Osteocyte (in vitro differentiated cells): ENCODE measurements at regions not wholly inside any gene's neighbourhood (a gene's known extent, or its start where the extent isn't known, plus 50 kb on each side); places are given as distances from the start of the nearest gene placed in this dataset.
"Not testable (repeated sequence)": the region's sequence is repeated elsewhere in the genome, so short reads cannot be mapped to it uniquely, and the experiment has no call there.

Source experiments
- DNase-seq: peaks from one replicate; pipeline ENCODE4 v3.0.0; 2021; ENCODE audit warnings: mixed read lengths; ENCODE audit not compliant: unreplicated experiment; ENCODE audit errors: extremely low spot score
- H3K27ac Mint-ChIP-seq: one replicate; pipeline ENCODE4 v1.8.0; 2021; ENCODE audit warnings: mild to moderate bottlenecking, mixed read lengths; ENCODE audit not compliant: unreplicated experiment
- H3K27me3 Mint-ChIP-seq: one replicate; pipeline ENCODE4 v1.8.0; 2021; ENCODE audit warnings: mixed read lengths; ENCODE audit not compliant: unreplicated experiment
- H3K36me3 Mint-ChIP-seq: one replicate; pipeline ENCODE4 v1.8.0; 2021; ENCODE audit warnings: mixed read lengths; ENCODE audit not compliant: unreplicated experiment
- H3K4me1 Mint-ChIP-seq: one replicate; pipeline ENCODE4 v1.8.0; 2021; ENCODE audit warnings: mixed read lengths; ENCODE audit not compliant: unreplicated experiment
- H3K4me3 Mint-ChIP-seq: one replicate; pipeline ENCODE4 v1.8.0; 2021; ENCODE audit warnings: mild to moderate bottlenecking, moderate library complexity, mixed read lengths; ENCODE audit not compliant: unreplicated experiment
- H3K9me3 Mint-ChIP-seq: one replicate; pipeline ENCODE4 v1.8.0; 2021; ENCODE audit warnings: mixed read lengths; ENCODE audit not compliant: unreplicated experiment
- CTCF ChIP-seq: fragments of 200-600 bp; sonication (generic); IDR thresholded peaks from 2 replicates; pipeline ENCODE4 v1.5.0; 2021; ENCODE audit warnings: antibody characterized with exemption, mild to moderate bottlenecking, moderate library complexity

- no peak for TF ChIP-seq CTCF
- Mint-ChIP-seq H3K27me3 (peaks cover 13% of the 10 kb centered on the region), H3K36me3 (no peaks in the 10 kb centered on the region), H3K9me3 (no peaks in the 10 kb centered on the region), H3K4me1 (no peaks in the 10 kb centered on the region), H3K27ac (no peak overlapping the region), H3K4me3 (no peak overlapping the region)
- DNase-seq: no peak
Measured at GRCh38 chr10:46216003-46216634, 70.7 kb upstream of the ANTXRL start.

GRCh38 chr10:46216836-46217751 lies 69.7 kb upstream of the ANTXRL start:
- Mint-ChIP-seq H3K27me3 (peaks cover 13% of the 10 kb centered on the region), H3K4me1 (no peaks in the 10 kb centered on the region), H3K36me3 (no peaks in the 10 kb centered on the region), H3K9me3 (no peaks in the 10 kb centered on the region), H3K4me3 (no peak overlapping the region), H3K27ac (no peak overlapping the region)
- no peak for DNase-seq
- no peak for TF ChIP-seq CTCF

GRCh38 chr10:46217752-46218453 lies 68.9 kb upstream of the ANTXRL start:
- no peak overlapping the region for H3K27ac Mint-ChIP-seq
- no peak for TF ChIP-seq CTCF
- no peak overlapping the region for H3K4me3 Mint-ChIP-seq
- peaks cover 13% of the 10 kb centered on the region for H3K27me3 Mint-ChIP-seq
- DNase-seq: no peak
- no peaks in the 10 kb centered on the region for H3K9me3 Mint-ChIP-seq
- no peaks in the 10 kb centered on the region for H3K36me3 Mint-ChIP-seq
- no peaks in the 10 kb centered on the region for H3K4me1 Mint-ChIP-seq

- DNase-seq: no peak
- peaks cover 13% of the 10 kb centered on the region for H3K27me3 Mint-ChIP-seq
- H3K27ac Mint-ChIP-seq: no peak overlapping the region
- no peaks in the 10 kb centered on the region for H3K4me1 Mint-ChIP-seq
- no peak for TF ChIP-seq CTCF
- no peaks in the 10 kb centered on the region for H3K36me3 Mint-ChIP-seq
- H3K9me3 Mint-ChIP-seq: no peaks in the 10 kb centered on the region
- no peak overlapping the region for H3K4me3 Mint-ChIP-seq
Measured at GRCh38 chr10:46218921-46219320, 67.9 kb upstream of the ANTXRL start.

GRCh38 chr10:46219431-46219990 lies 67.3 kb upstream of the ANTXRL start:
- not testable (repeated sequence) for DNase-seq, H3K4me1 Mint-ChIP-seq, H3K4me3 Mint-ChIP-seq, H3K9me3 Mint-ChIP-seq, H3K36me3 Mint-ChIP-seq, H3K27ac Mint-ChIP-seq
- peaks cover 13% of the 10 kb centered on the region for H3K27me3 Mint-ChIP-seq
